ENCODE measurements at regions not wholly inside any gene's neighbourhood (a gene's known extent, or its start where the extent isn't known, plus 50 kb on each side); places are given as distances from the start of the nearest gene placed in this dataset.

DNA sequence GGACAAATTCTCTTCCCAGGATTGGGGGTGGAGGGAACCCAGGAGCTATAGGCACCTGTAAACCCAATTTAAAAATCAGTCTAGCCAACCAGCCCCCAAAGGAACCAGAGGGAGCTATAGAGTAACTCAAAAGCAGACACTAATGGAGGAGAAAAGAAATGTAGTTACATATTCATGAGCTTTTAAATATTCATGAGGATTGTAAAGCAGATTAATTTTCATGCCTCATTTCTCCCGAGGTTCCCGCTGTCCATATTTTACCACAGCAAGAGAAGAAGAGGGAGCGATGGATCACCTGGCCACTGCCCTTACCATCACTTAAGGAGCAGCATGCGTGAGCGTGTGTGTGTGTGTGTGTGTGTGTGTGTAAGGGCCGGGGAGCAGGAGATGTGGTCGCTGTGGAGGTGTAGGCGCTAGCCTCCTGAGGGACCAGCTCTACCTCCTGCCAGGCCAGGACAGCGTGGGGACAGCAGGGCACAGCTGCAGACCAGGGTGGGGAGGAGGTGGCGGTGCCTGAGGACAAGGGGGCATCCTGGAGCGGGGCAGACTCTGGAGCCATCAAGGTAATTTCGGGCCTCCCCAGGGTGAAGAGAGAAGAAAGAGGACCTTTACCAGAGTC is 100.7 kb upstream of the THY1 start:
- DNase-seq (ENCODE audit: low read depth in 4 of 4, low spot score in 2 of 4): no peak

DNA sequence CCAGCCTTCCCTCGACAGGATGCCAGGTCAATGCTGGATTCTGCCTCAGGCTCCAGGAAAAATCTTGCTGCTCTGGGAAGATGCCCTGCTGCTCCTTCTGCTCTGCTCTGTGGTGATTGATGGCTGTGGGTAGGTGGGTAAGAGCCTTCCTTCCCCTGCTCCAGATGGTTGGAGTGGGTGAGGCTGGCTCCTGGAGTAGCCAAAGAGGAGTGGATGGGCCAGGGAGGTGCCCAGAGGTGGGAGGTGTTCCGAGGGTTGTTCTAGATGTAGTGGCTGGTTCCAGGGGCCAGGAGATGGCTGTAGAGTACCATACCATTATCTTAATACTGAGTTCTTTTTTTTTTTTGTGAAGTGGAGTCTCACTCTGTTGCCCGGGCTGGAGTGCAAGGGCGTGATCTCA is 99.6 kb upstream of the THY1 start:
- no peak for DNase-seq (ENCODE audit: low read depth in 4 of 4, low spot score in 2 of 4)

DNA sequence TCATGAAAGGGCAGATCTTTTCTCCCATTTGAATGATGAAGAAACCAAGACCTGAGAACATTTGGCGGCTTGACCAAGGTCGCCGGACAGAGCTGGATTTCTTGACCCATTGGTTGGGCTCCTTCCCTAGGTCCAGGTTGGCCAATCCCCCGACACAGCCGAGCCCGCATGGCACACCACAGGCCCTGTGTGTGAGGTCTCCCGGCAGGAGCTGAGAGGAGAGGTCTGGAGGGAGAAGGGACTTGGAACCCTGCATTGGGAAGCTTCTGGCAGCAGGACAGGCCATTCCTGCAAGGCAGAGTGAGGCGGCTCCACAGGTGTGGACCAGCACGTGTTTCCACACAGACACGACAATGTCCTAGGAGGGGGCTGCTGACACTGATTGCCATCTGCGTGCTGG is 98.6 kb upstream of the THY1 start:
- DNase-seq (ENCODE audit: low read depth in 4 of 4, low spot score in 2 of 4): no peak

DNA sequence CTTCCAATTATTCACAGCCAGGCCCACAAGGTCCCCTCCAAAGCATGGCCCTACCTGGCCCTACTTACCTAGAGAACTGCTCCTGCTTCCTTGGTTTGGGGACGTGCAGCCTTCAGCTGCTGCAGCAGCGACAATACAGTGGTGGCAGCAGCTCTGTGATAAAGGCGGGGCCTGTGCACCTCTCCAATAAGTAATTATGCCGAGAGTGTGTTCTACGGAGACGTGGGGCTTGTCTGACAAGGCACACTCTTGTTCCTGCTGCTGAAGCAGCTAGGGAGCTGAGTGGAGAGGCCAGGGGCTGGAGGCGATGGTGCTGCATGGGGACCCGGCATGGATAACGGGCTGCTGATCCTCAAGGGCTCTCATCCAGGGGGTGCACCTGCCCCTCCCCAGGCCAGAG is 98.0 kb upstream of the THY1 start:
- DNase-seq (ENCODE audit: low read depth in 4 of 4, low spot score in 2 of 4): no peak

DNA sequence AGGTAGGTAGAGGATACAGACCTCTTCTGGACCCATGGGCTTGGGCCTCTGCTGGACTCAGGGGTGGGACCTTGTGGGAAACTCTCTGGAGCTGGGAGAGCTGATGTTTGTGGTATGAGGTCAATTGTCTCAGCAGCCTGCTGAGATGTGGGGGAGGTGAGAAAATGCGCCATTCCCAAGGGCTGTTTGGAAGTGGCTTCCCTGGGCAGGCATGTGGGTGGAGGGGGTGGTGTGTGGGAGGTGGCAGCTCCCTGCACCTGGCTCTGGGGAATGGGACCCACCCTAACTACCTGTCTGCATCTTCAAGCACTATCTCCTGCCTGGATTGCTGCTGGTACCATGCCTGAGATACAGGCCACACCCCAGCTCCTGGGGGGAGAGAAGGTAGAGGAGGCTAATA is 97.4 kb upstream of the THY1 start:
- no peak for DNase-seq (ENCODE audit: low read depth in 4 of 4, low spot score in 2 of 4)

DNA sequence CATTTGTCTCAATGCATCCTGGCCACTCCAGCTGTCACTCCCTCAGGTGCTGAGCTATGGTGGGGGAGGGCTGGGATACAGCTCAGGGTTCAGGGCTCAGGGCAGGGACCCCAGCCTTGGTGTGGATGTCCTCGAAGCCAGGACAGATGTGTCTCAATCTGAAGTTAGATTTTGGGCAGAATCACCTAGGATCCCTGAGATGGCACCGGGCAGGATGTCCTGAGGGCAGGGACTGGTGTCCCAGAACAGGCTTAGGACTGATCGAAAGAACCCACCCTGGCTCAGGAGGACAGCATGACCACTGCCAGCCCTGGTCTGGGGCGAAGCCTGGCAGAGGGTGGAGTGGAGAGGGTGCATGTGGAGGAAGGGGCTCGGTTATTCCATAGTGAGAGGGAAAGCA is 96.8 kb upstream of the THY1 start:
- DNase-seq (ENCODE audit: low read depth in 4 of 4, low spot score in 2 of 4): no peak

DNA sequence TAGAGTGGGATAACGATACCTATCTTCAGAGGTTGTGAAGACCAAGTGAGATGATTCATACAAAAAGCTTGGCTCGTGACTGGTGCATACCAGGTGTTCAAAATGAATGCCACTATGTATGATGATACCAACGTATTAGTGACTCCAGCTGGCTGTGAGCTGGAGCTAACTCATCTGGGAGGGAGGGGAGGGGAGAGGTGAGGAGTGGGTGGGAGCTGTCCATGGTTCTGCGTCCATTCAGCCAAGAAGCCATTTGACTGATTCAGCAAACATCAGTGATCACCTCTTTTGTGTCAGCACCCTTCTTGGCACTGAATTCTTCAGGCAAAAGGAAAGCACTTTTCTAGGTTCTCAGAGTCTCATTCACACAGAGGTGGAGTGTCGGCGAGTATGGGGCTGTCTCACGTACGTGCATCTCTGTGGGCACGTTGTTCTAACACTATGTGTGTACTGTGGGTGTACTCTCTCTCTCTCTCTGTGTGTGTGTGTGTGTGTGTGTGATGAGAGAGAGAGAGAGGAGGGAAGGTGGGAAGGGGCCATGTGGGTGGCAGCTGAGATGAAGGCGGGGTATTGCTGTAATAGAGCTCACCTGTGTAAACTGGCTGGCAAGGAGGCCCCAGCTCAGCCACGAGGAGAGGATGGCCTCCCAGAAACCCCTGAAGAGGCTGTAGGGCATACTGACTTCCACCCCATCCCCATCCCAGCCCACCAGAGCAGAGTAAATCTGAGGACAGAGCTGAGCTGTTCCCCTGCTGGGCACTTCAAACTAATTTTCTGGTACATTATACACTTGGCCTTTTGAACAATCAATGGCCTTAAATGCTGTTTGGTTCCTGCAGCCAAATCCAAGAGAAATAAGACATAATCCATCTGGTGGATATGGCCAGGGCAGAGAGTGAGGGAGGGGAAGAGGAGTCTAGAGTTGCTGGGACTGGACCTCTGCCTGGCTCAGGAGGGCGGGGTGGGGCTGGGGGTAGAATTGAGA is 96.1 kb upstream of the THY1 start:
- DNase-seq (ENCODE audit: low read depth in 4 of 4, low spot score in 2 of 4): peak; percentile 13 to 58 (median 52)

DNA sequence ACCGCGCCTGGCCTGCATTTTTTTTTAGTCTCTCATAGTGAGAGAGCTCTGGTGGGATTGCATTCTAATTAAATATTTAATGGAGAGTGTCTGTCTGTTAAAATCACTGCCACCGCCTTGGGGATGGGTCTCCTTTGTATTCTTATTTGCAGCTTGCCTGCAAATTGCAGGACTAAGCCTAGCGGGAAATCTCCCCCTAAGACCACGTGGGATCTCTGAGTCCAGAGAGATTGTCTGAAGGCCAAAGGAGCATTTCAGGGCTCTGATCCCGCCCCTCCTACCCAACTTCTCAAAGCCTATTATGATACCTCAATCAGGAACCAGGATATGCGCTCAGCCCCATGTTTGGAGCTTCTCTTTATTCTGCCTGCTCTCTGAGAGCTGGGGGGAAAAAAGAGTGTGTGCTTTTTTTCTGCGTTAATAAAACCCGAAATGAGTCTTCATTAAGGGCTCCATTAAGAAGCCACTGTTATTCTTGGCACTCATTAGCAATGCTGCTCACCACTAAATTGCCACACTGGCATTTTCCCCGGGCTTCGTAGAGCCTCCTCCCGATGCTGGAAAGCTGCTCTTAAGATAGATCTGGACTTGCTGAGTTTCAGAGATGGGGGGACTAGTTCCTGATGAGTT is 92.9 kb upstream of the THY1 start:
- no peak for DNase-seq (ENCODE audit: low read depth in 4 of 4, low spot score in 2 of 4)

DNA sequence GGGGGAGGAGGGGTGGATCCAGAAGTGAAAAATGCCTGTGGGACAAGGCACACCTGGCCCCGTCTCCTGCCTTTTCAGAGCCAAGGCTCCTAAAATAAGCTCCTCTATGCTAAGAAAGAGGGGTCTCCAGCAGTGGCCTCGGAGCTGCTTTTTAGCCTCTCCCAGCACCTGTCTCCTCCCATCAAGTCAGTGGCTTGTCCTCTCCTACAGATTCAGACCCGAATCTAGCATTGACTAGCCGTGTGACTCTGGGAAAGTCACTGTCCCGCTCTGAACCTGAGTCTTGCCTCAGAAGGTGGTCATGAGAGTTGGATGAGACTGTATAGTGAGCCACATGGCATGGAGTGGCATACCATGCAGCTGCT is 90.8 kb upstream of the THY1 start:
- no peak for DNase-seq (ENCODE audit: low read depth in 4 of 4, low spot score in 2 of 4)

DNA sequence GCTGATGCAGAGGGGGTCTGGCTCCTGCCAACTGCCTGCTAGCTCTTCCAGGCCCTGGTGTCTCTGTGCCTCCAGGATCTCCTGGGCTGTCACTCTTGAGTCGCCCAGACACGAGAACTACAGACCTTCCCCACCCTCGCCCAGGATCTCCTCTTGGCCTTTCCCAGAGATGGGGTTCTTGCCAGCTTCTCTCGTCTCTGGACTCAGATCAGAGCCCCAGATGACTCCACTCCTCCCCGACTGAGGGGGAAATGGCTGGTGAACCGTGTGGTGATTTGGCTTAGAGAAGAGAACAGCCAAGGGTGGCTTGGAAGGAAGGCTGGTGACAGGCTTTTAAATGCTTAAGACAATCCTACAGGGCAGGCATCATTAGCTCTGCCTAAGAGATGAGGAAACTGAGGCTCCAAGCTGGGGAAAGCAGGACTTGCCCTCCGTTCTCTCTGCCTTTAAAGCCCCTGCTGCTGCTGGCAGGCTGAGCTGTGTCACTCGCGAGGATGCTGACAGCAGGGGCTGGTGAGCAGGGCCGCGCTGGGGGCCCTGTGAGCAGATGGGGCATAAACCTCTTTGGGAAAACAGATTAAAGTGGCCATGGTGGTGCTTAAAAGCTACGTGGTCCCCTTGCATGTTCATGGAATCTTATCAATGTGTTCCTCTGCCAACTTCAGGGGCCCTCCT is 90.3 kb upstream of the THY1 start:
- DNase-seq (ENCODE audit: low read depth in 4 of 4, low spot score in 2 of 4): no peak

DNA sequence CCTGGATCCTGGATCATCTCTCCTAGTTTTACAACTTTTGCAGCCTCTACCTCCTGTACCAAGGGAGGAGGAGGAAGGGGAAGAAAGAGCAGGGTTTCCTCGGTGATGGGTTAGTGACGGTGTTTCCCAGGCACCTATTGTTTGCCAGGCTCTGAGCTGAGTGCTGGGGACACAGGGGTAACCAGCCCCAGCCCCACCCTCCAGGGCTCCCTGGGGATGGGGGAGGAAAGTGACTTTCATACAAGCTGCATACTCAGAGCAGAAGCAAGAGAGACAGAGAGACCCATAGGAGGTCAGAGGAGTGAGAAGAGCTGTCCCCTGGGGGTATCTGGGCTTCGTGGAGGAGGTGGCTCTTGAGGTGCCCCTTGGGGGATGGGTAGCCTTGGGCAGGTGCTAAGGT is 89.4 kb upstream of the THY1 start:
- DNase-seq (ENCODE audit: low read depth in 4 of 4, low spot score in 2 of 4): no peak

DNA sequence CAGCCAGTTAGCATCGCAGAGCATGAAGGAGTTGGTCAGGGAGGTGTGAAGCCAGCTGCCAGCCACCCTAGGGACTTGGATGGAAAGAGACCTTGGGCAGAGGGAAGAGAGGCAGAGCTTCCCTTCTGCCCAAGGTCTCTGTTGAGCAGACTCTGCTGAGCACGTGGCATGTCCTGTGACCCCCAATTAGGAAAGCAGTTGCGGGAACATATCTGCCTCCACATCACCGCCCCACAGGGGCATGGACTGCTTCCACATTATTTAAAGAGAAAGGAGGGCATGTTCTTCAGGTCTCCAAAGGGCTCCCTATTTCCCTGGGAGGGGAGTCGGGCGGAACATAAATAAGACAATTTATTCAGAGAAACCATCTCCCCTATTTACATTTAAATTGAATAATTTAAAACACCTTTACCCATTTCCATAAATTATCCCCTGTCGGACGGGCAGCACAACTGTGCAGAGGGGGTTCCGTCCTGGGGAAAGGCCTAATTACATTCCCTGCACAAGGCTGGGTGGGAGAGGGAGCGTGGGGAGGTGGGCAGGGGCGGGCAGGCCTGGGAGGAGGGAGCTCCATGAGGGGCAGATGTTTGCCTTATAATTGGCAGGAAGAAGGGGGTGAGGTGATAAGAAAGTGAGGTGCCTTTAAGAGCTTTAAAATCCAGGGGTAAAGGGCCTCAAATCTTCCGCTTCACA is 88.8 kb upstream of the THY1 start:
- no peak for DNase-seq (ENCODE audit: low read depth in 4 of 4, low spot score in 2 of 4)

DNA sequence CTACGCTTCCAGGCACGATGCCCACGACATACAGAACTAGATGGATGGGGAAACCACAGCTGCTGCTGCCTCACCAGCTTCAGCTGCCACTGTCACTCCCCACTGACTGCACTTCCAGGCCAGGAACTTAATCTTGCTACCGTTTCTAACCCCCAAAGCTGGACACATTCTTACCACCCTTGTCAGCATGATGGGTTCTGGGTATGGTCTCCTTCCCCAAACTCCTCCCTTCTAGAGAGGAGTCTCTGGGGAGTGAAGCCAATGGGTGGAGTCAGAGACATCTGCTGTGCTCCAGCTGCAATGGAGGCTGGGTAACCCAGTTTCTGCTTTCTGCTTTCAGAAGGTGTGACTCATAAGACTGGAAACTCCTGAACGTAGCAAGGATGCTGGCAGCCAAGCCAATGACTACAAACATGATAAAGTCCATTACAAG is 87.0 kb upstream of the THY1 start:
- no peak for DNase-seq (ENCODE audit: low read depth in 4 of 4, low spot score in 2 of 4)

DNA sequence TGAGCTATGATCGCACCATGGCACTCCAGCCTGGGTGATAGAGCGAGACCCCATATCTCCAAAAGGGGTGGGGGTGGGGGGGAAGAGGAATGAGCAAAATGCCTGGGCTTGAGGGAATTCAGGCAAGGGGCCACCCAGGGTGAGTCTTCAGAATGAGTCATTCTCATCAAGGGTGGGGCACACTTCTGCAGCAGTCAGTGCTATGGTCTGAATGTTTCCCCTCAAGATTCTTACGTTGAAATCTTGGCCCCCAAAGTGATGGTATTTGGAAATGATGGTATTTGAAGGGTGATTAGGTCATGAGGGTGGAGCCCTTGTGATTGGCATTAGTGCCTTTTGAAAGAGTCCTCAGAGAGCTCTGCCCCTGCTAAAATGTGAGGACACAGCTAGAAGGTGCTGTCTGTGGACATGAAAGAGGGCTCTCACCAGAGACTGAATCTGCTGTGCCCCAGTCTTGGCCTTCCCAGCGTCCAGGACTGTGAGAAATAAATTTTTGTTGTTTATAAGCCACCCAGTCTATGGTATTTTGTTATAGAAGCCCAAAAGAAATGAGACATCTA is 86.4 kb upstream of the THY1 start:
- DNase-seq (ENCODE audit: low read depth in 4 of 4, low spot score in 2 of 4): no peak

DNA sequence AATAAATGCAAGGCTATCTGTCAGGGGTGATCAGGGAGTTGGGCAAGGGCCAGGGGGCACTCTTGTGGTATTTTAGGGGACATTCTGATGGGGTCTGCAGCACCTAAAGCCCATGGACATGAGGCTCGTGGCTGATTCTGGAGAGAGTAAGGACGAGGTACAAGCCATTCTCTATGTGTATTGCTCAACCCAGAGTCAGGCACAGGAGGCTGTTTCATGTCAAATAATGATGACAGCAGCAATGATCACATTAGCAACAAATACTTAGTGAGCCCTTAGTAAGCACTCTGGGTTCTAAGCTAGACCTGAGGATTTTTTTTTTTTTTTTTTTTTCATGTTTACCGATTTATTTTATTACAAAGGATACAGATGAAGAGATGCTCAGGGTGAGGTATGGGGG is 83.5 kb upstream of the THY1 start:
- no peak for DNase-seq (ENCODE audit: low read depth in 4 of 4, low spot score in 2 of 4)

DNA sequence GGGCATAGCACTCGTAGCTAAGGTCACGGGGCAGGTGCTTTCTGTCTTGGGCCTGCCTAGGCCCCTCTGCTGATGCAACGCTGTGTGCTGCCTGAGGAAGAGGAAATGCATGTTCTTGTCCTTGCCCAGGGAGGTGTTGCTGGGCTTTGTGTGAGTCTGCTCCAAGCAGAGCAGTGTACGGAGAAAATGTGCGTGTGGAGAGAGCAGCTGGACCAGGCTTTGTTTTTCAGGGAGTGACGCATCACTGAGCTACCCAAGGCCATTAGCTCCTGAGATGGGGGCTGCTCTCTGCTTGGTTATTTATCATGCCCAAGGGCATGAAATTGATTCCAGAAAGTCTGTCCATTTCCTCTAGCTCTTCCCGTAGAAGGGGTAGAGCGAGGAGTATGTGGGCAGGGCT is 82.9 kb upstream of the THY1 start:
- no peak for DNase-seq (ENCODE audit: low read depth in 4 of 4, low spot score in 2 of 4)

DNA sequence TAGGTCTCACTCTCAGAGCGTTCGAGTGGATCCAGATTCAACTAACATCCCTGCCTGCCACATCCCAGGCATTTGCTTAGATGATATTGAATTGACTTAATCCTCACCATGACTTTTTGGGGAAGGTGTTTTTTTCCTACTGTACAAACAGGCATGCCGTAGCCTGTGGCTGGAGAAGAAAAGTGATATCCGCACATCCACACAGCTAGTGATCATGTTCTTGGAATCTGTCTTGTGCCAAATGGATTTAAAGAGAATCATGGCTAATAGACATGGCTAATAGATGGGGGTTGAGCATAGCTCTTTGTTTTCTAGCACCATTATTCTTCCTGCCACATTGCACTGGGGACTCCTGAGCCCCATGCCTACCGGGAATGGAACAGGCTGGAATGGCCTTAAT is 82.1 kb upstream of the THY1 start:
- DNase-seq (ENCODE audit: low read depth in 4 of 4, low spot score in 2 of 4): no peak

DNA sequence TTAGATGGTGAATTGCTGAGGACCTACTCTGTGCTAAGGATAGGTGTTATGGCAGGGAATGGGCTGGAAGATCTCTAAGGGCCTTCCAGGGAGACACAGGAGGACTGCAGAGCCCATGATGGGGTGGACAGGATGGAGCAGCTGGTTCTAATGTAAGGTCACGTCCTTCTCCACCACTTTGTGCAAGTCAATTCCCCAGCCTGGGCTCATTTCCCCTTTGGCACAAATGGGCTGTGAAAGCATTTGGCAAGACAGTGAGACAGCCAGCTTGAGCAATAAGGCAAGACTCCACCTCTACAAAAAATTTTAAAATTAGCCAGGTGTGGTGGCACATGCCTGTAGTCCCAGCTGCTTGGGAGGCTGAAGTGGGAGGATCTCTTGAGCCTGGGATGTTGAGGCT is 81.4 kb upstream of the THY1 start:
- DNase-seq (ENCODE audit: low read depth in 4 of 4, low spot score in 2 of 4): no peak

DNA sequence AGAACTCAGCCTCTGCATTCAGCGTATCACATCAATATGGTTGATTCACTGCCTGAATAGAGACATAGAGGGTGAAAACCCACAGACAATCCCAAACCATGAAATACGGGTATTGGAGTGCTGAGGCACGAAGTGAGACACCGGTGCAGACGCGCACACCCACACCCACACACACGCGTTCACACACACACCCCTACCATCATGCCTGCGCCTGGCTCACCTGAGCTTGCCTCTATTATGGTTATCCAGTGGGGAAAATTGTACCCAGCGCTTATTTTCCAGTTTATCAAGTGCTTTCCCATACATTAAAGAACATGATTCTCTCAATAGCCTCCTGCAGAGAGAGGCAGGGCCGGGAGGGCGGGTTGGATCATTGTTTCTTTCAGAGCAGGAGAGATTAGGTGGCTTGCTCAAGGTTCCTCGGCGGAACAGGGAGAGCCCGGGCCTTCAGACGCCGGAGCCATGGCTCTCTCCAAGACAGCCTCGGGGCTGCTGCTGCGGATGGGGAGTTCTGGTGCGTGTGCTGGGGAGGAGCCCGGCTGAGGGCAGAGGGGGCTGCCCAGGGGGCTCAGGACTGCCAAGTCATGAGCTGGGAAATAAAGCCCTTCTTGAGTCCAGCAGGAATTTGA is 78.9 kb upstream of the THY1 start:
- no peak for DNase-seq (ENCODE audit: low read depth in 4 of 4, low spot score in 2 of 4)

DNA sequence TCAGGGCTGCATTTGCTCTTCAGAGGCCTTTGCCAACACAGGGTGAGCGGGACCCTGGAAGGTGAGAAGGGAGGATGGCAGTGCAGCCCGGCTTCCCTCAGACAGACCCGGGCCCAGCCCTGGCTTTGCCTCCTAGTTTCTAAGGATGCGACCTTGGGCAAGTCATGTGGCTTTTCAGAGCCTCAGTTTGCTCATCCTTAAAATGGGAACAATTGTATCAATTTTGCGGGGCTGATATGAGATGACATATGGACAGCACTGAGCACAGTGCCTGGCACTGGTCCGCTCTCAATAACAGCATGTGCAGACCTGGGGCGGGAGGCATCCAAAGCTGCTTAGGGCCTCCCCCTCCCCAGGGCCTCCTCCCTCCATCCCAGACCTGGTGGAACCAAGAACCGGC is 74.7 kb upstream of the THY1 start:
- DNase-seq (ENCODE audit: low read depth in 4 of 4, low spot score in 2 of 4): no peak

Measured in left renal cortex interstitium (tissue), 4 donors.